ENCODE measurements at regions not wholly inside any gene's neighbourhood (a gene's known extent, or its start where the extent isn't known, plus 50 kb on each side); places are given as distances from the start of the nearest gene placed in this dataset.

GRCh38 chr12:105980085-105980484, 158.7 kb downstream of the NUAK1 start:
- no peaks in the 10 kb centered on the region for H3F3A ChIP-seq (ENCODE audit: insufficient read depth, low read length)
- no peaks in the 10 kb centered on the region for H3K4me1 ChIP-seq (ENCODE audit: insufficient read depth, low read length, severe bottlenecking)
- H4K20me1 ChIP-seq (ENCODE audit: insufficient read depth, low read length) = no peaks in the 10 kb centered on the region
- H3K27ac ChIP-seq (ENCODE audit: low read depth, low read length, poor library complexity, severe bottlenecking) = no peak overlapping the region
- H3K9me3 ChIP-seq (ENCODE audit: low read length) = no peaks in the 10 kb centered on the region
- H3K4me3 ChIP-seq (ENCODE audit: low read depth, low read length, poor library complexity, severe bottlenecking) = no peak overlapping the region
- H3K9me2 ChIP-seq (ENCODE audit: low read depth, low read length) = no peaks in the 10 kb centered on the region
- no peak overlapping the region for H3K9ac ChIP-seq (ENCODE audit: low read length)
- H2AFZ ChIP-seq (ENCODE audit: low read length) = no peak overlapping the region
- H3K79me2 ChIP-seq (ENCODE audit: insufficient read depth, low read length) = no peaks in the 10 kb centered on the region
- H3K36me3 ChIP-seq (ENCODE audit: insufficient read depth, low read length) = no peaks in the 10 kb centered on the region
- H3K4me2 ChIP-seq (ENCODE audit: low read length) = no peak overlapping the region
- TF ChIP-seq CTCF (IDR thresholded peaks at IDR 0.05; ENCODE audit: low read length) = no peak
- TF ChIP-seq EZH2 (IDR thresholded peaks at IDR 0.05; ENCODE audit: borderline replicate concordance, low read length) = no peak
- no peaks in the 10 kb centered on the region for H3K27me3 ChIP-seq (ENCODE audit: insufficient read depth, low read length)

GRCh38 chr12:105980533-105980932, 158.2 kb downstream of the NUAK1 start:
- H3K4me3 ChIP-seq (ENCODE audit: low read depth, low read length, poor library complexity, severe bottlenecking) = no peak overlapping the region
- no peaks in the 10 kb centered on the region for H3F3A ChIP-seq (ENCODE audit: insufficient read depth, low read length)
- H3K27me3 ChIP-seq (ENCODE audit: insufficient read depth, low read length) = no peaks in the 10 kb centered on the region
- no peak overlapping the region for H3K4me2 ChIP-seq (ENCODE audit: low read length)
- H3K4me1 ChIP-seq (ENCODE audit: insufficient read depth, low read length, severe bottlenecking) = no peaks in the 10 kb centered on the region
- H3K9me3 ChIP-seq (ENCODE audit: low read length) = no peaks in the 10 kb centered on the region
- TF ChIP-seq CTCF (IDR thresholded peaks at IDR 0.05; ENCODE audit: low read length) (no peak), EZH2 (IDR thresholded peaks at IDR 0.05; ENCODE audit: borderline replicate concordance, low read length) (no peak)
- no peaks in the 10 kb centered on the region for H4K20me1 ChIP-seq (ENCODE audit: insufficient read depth, low read length)
- no peak overlapping the region for H2AFZ ChIP-seq (ENCODE audit: low read length)
- no peaks in the 10 kb centered on the region for H3K36me3 ChIP-seq (ENCODE audit: insufficient read depth, low read length)
- no peak overlapping the region for H3K27ac ChIP-seq (ENCODE audit: low read depth, low read length, poor library complexity, severe bottlenecking)
- no peak overlapping the region for H3K9ac ChIP-seq (ENCODE audit: low read length)
- no peaks in the 10 kb centered on the region for H3K9me2 ChIP-seq (ENCODE audit: low read depth, low read length)
- no peaks in the 10 kb centered on the region for H3K79me2 ChIP-seq (ENCODE audit: insufficient read depth, low read length)

GRCh38 chr12:105982022-105982421, 156.7 kb downstream of the NUAK1 start:
- Histone ChIP-seq H3K4me3 (ENCODE audit: low read depth, low read length, poor library complexity, severe bottlenecking) (no peak overlapping the region), H3K36me3 (ENCODE audit: insufficient read depth, low read length) (no peaks in the 10 kb centered on the region), H2AFZ (ENCODE audit: low read length) (no peak overlapping the region), H3K79me2 (ENCODE audit: insufficient read depth, low read length) (no peaks in the 10 kb centered on the region), H3K4me1 (ENCODE audit: insufficient read depth, low read length, severe bottlenecking) (no peaks in the 10 kb centered on the region), H3K4me2 (ENCODE audit: low read length) (no peak overlapping the region), H4K20me1 (ENCODE audit: insufficient read depth, low read length) (no peaks in the 10 kb centered on the region), H3K9me2 (ENCODE audit: low read depth, low read length) (no peaks in the 10 kb centered on the region), H3F3A (ENCODE audit: insufficient read depth, low read length) (no peaks in the 10 kb centered on the region), H3K9ac (ENCODE audit: low read length) (no peak overlapping the region), H3K27ac (ENCODE audit: low read depth, low read length, poor library complexity, severe bottlenecking) (no peak overlapping the region), H3K27me3 (ENCODE audit: insufficient read depth, low read length) (no peaks in the 10 kb centered on the region), H3K9me3 (ENCODE audit: low read length) (no peaks in the 10 kb centered on the region)
- TF ChIP-seq CTCF (IDR thresholded peaks at IDR 0.05; ENCODE audit: low read length) (no peak), EZH2 (IDR thresholded peaks at IDR 0.05; ENCODE audit: borderline replicate concordance, low read length) (no peak)

Measured in OCI-LY1 (cell line).